GM18502 (cell line): ENCODE measurements at regions not wholly inside any gene's neighbourhood (a gene's known extent, or its start where the extent isn't known, plus 50 kb on each side); places are given as distances from the start of the nearest gene placed in this dataset.

Experiments used
- ATAC-seq: cut with Tn5 transposase; IDR thresholded peaks from one replicate; pipeline ENCODE4 v1.9.1; 2021; ENCODE audit warnings: mild to moderate bottlenecking; ENCODE audit not compliant: unreplicated experiment, poor library complexity

GRCh38 chr5:88377705-88378656, 109.3 kb upstream of the TMEM161B start:
- no peak for ATAC-seq

DNA sequence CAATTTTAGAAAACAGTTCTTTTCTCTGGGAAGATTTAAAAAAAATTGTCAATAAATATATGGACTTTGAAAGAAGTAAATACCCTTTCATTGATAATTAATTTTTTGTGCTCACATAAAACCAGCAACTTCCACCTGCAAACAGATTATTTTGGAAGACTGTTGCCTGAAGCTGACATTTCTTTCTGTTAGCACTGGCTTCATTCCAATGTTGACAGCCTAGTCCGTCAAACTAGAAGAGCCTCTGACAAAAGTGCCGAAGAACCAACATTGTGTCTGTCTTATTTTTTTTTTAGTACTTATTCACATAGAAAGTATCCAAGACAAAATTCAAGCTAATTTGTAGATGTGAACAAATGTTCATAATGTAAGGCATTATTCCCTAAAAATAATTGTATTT, 108.6 kb upstream of the TMEM161B start:
- no peak for ATAC-seq

DNA sequence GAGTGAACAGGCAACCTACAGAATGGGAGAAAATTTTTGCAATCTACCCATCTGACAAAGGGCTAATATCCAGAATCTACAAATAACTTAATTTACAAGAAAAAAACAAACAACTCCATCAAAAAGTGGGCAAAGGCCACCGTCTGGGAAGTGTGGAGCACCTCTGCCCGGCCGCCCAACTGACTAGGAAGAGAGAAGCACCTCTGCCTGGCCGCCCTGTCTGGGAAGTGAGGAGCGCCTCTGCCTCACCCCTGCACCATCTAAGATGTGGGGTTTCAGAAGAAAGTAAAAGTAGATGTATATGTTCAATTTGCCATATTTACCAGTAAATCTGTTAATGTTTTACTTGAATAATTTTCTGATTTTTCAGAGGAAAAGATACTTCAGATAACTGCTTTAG, 108.1 kb upstream of the TMEM161B start:
- no peak for ATAC-seq

DNA sequence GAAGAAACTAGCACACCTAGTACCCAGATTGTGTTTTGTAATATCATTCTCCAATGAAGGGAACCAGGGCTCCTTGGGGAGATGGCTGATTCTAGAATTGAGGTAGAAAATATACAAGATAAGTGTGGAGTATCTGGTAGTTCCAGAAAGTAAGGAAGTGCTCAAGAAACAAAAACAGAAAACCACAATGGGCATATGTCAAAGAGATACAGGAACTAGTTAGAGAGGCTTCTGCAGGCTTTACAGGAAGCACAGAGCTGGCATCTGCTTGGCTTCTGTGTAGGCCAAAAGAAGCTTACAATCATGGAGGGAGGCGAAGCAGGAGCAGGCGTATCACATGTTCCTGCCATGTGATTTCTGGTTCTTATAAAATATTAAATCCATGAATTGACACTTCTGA, 105.7 kb upstream of the TMEM161B start:
- ATAC-seq: no peak

- no peak for ATAC-seq
Measured at GRCh38 chr5:88370824-88371223, 102.2 kb upstream of the TMEM161B start.

DNA sequence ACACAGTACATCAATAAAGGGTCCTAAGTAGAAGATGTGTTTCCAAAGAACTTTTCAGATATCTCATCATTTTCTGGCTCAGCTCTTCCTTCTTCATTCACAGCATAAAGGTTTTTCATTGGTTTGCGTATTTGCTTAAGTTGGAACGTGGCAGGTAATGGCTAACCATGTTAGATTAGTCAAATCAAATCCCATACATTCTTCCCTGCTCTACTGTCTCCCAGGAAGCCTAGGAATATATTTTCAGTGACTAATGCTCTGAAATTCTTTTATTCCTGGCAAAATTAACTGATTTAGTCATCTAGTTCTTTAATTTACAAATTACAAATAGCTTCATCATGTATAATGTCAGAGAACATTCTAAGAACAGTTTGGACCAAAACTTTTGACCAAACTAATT, 99.6 kb upstream of the TMEM161B start:
- ATAC-seq: no peak

- ATAC-seq: no peak
Measured at GRCh38 chr5:88364991-88365390, 96.3 kb upstream of the TMEM161B start.

- ATAC-seq: no peak
Measured at GRCh38 chr5:88355490-88356050, 86.9 kb upstream of the TMEM161B start.

DNA sequence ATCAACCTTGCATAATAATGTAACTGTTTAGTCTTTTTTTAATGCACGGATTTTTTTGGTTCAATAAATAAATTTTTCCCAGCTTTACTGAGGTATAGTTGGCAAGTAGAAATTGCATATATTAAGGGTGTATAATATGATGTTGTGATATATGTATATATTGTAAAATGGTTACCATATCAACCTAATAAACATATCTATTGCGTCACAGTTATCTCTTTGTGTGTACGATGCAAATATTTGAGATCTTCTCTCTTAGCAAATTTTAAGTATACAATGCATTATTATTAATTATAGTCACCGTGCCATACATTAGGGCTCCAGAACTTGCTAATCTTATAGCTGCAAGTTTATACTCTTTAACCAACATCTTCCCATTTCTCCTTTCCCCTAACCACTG, 57.2 kb upstream of the TMEM161B start:
- no peak for ATAC-seq

DNA sequence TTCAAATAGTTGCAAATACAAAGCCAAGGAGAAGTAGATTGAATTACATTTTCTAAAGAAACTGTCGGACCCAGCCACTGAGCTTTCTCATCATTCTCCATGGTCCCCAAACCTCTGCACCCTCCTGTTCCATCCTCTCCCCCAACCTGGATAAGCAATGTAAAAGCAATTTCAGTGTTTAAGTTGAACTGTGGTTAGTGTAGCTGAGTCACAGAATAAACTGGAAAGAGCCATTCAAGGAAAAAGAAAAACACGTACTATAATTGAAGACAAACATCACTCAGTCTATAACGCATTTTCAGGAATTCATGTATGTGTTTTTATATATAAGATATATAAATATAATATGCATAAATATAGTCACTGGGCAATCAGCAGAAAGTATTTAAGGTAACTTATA, 54.1 kb upstream of the TMEM161B start:
- ATAC-seq: no peak
